ENCODE measurements at regions not wholly inside any gene's neighbourhood (a gene's known extent, or its start where the extent isn't known, plus 50 kb on each side); places are given as distances from the start of the nearest gene placed in this dataset.

- no peak for DNase-seq
- Histone ChIP-seq H3K4me1 (no peaks in the 10 kb centered on the region), H3K27ac (no peak overlapping the region), H3K27me3 (no peaks in the 10 kb centered on the region), H3K9me3 (no peaks in the 10 kb centered on the region), H3K4me3 (no peak overlapping the region), H3K36me3 (ENCODE audit: low read depth, missing control alignments) (no peaks in the 10 kb centered on the region)
- intact Hi-C loops (cut with DNase I; ENCODE audit: low total_unique reads), result no loop called here
- 47 to 69% methylated on average over 4 to 5 of the region's 5 CpGs for WGBS, 2 donors
- no peak for TF ChIP-seq CTCF (IDR thresholded peaks at IDR 0.05)
Observed at GRCh38 chr18:43805646-43806194, 528.4 kb upstream of the SYT4 start.

GRCh38 chr18:43812627-43813026, 535.3 kb upstream of the SYT4 start:
- no peak overlapping the region for H3K4me3 ChIP-seq
- no peaks in the 10 kb centered on the region for H3K4me1 ChIP-seq
- intact Hi-C loops (cut with DNase I; ENCODE audit: low total_unique reads), result no loop called here
- no peaks in the 10 kb centered on the region for H3K9me3 ChIP-seq
- 93 to 98% methylated on average over 1 of the region's 1 CpG for WGBS, 2 donors
- no peaks in the 10 kb centered on the region for H3K36me3 ChIP-seq (ENCODE audit: low read depth, missing control alignments)
- no peak overlapping the region for H3K27ac ChIP-seq
- no peak for DNase-seq
- TF ChIP-seq CTCF (IDR thresholded peaks at IDR 0.05), result no peak
- TF ChIP-seq POLR2A (IDR thresholded peaks at IDR 0.05), result no peak
- H3K27me3 ChIP-seq, result no peaks in the 10 kb centered on the region

GRCh38 chr18:43819397-43819796, 542.1 kb upstream of the SYT4 start:
- Histone ChIP-seq H3K4me3 (no peak overlapping the region), H3K27ac (no peak overlapping the region), H3K36me3 (ENCODE audit: low read depth, missing control alignments) (no peaks in the 10 kb centered on the region), H3K4me1 (no peaks in the 10 kb centered on the region), H3K27me3 (no peaks in the 10 kb centered on the region), H3K9me3 (no peaks in the 10 kb centered on the region)
- WGBS, 2 donors, result 68 to 73% methylated on average over 1 of the region's 1 CpG
- intact Hi-C loops (cut with DNase I; ENCODE audit: low total_unique reads), result no loop called here
- DNase-seq, result no peak
- TF ChIP-seq CTCF (IDR thresholded peaks at IDR 0.05) (no peak), POLR2A (IDR thresholded peaks at IDR 0.05) (no peak)

- Histone ChIP-seq H3K27ac (no peak overlapping the region), H3K4me1 (no peaks in the 10 kb centered on the region), H3K27me3 (no peaks in the 10 kb centered on the region), H3K9me3 (no peaks in the 10 kb centered on the region), H3K36me3 (ENCODE audit: low read depth, missing control alignments) (no peaks in the 10 kb centered on the region), H3K4me3 (no peak overlapping the region)
- intact Hi-C loops (cut with DNase I; ENCODE audit: low total_unique reads), result no loop called here
- DNase-seq, result no peak
- TF ChIP-seq POLR2A (IDR thresholded peaks at IDR 0.05), result no peak
- TF ChIP-seq CTCF (IDR thresholded peaks at IDR 0.05), result no peak
- WGBS, 2 donors, result 89 to 93% methylated on average over 1 of the region's 1 CpG
Observed at GRCh38 chr18:43819873-43820272, 542.6 kb upstream of the SYT4 start.

- TF ChIP-seq CTCF (IDR thresholded peaks at IDR 0.05), result no peak
- intact Hi-C loops (cut with DNase I; ENCODE audit: low total_unique reads), result no loop called here
- Histone ChIP-seq H3K4me3 (no peak overlapping the region), H3K27me3 (no peaks in the 10 kb centered on the region), H3K9me3 (no peaks in the 10 kb centered on the region), H3K4me1 (no peaks in the 10 kb centered on the region), H3K27ac (no peak overlapping the region), H3K36me3 (ENCODE audit: low read depth, missing control alignments) (no peaks in the 10 kb centered on the region)
- DNase-seq, result no peak
- WGBS, 2 donors, result 69 to 88% methylated on average over 2 of the region's 2 CpGs
Observed at GRCh38 chr18:43825768-43826167, 548.5 kb upstream of the SYT4 start.
